AG09309 (cell line): ENCODE measurements at regions not wholly inside any gene's neighbourhood (a gene's known extent, or its start where the extent isn't known, plus 50 kb on each side); places are given as distances from the start of the nearest gene placed in this dataset.

Experiments
- DNase-seq: peaks from one replicate; pipeline ENCODE4 v3.0.0-alpha.2; 2010; ENCODE audit warnings: low read depth
- H3K4me3 ChIP-seq: 2 replicates; pipeline ENCODE4 v1.5.1; 2011; ENCODE audit warnings: mild to moderate bottlenecking, low read depth, low read length, moderate library complexity; ENCODE audit not compliant: control insufficient read depth
- TF ChIP-seq, protein P1 (sequence below): IDR thresholded peaks from 2 replicates; pipeline ENCODE4 v1.5.1; 2011; ENCODE audit warnings: mild to moderate bottlenecking, low read depth, low read length, inconsistent platforms; ENCODE audit not compliant: insufficient read depth, control insufficient read depth; ENCODE audit errors: missing control alignments

DNA sequence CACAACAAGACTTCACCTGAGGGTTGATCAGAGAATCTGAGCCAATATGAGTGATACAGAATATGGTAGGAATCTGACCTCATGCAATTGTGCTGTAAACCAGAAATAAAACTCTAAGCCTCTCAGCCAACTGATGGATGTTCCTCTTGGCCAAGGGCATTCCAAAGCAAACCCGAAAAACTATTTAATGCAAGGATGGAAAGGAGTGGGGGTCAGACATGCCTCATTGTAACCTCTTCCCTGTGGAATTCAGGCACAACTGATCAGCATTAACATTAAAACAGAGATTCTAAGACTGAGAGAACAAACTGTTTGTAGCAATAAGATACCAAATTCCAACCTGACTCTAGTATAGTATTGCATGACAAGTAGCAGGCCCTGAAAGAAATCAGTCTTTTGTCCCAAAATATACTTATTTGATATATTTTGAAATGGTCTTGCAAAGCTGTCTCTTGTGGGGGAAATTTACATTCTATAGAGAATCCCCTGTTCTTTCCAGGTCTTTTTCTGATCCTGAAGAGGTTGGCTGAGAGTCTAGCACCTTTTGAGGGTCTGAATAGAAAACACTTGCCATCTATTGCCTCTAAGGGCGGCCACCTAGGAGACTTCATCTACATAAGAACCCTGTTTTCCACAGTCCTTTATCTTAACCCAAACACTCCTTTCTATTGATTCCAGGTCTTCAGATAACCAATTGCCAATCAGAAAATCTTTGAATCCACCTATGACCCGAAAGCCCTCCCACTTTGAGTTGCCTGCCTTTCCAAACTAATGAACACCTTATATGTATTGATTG, 50.4 kb upstream of the WDR11 start:
- no peak for DNase-seq
- no peak overlapping the region for H3K4me3 ChIP-seq
- TF ChIP-seq, protein P1, sequence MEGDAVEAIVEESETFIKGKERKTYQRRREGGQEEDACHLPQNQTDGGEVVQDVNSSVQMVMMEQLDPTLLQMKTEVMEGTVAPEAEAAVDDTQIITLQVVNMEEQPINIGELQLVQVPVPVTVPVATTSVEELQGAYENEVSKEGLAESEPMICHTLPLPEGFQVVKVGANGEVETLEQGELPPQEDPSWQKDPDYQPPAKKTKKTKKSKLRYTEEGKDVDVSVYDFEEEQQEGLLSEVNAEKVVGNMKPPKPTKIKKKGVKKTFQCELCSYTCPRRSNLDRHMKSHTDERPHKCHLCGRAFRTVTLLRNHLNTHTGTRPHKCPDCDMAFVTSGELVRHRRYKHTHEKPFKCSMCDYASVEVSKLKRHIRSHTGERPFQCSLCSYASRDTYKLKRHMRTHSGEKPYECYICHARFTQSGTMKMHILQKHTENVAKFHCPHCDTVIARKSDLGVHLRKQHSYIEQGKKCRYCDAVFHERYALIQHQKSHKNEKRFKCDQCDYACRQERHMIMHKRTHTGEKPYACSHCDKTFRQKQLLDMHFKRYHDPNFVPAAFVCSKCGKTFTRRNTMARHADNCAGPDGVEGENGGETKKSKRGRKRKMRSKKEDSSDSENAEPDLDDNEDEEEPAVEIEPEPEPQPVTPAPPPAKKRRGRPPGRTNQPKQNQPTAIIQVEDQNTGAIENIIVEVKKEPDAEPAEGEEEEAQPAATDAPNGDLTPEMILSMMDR = no peak
